HL-60 (cell line): ENCODE measurements at regions not wholly inside any gene's neighbourhood (a gene's known extent, or its start where the extent isn't known, plus 50 kb on each side); places are given as distances from the start of the nearest gene placed in this dataset.

Experiments used
- CTCF ChIP-seq: IDR thresholded peaks from one replicate; pipeline ENCODE4 v1.5.1; 2011; ENCODE audit warnings: low read length, control low read depth, inconsistent platforms; ENCODE audit not compliant: insufficient read depth
- GABPA ChIP-seq: IDR thresholded peaks from 2 replicates; pipeline ENCODE4 v1.6.1; 2012; ENCODE audit warnings: low read depth
- POLR2AphosphoS5 ChIP-seq: IDR thresholded peaks from 2 replicates; pipeline ENCODE4 v1.6.1; 2012; ENCODE audit warnings: low read depth
- REST ChIP-seq: IDR thresholded peaks from 2 replicates; pipeline ENCODE4 v1.6.1; 2012; ENCODE audit warnings: low read depth; ENCODE audit not compliant: insufficient replicate concordance
- SPI1 ChIP-seq: IDR thresholded peaks from 2 replicates; pipeline ENCODE4 v1.6.1; 2012; ENCODE audit warnings: low read depth, mild to moderate bottlenecking, borderline replicate concordance

GRCh38 chr7:152931633-152932032, 172.1 kb downstream of the ACTR3B start:
- no peak for TF ChIP-seq CTCF
- no peak for TF ChIP-seq GABPA
- TF ChIP-seq REST = no peak
- no peak for TF ChIP-seq POLR2AphosphoS5
- TF ChIP-seq SPI1 = no peak
